ENCODE measurements at regions not wholly inside any gene's neighbourhood (a gene's known extent, or its start where the extent isn't known, plus 50 kb on each side); places are given as distances from the start of the nearest gene placed in this dataset.
"Not testable (repeated sequence)": the region's sequence is repeated elsewhere in the genome, so short reads cannot be mapped to it uniquely, and the experiment has no call there.

DNA sequence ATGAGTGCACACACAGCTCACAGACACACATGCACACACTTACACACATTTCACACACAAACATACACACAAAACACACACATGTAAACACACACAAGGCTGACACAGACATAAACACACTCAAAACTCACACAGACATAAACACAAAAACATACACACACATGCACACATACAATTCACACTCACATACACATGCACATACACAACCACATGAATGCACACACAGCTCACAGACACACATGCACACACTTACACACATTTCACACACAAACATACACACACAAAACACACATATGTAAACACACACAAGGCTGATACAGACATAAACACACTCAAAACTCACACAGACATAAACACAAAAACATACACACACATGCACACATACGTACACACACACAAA lies 455.0 kb downstream of the SOX11 start:
- DNase-seq; H3K27me3 Mint-ChIP-seq (ENCODE audit: low read depth in 3 of 3); H3K4me1 Mint-ChIP-seq; H3K36me3 Mint-ChIP-seq; H3K27ac Mint-ChIP-seq; H3K4me3 Mint-ChIP-seq: not testable (repeated sequence)
- H3K9me3 Mint-ChIP-seq: peaks cover 4 to 19% (median 7%) of the 10 kb centered on the region in 6 donors

- H3K4me1 Mint-ChIP-seq: no peaks in the 10 kb centered on the region
- no peak overlapping the region for H3K4me3 Mint-ChIP-seq
- no peak overlapping the region for H3K27ac Mint-ChIP-seq
- peaks cover 0 to 5% (median 0%) of the 10 kb centered on the region in 3 donors for H3K27me3 Mint-ChIP-seq (ENCODE audit: low read depth in 3 of 3)
- DNase-seq: no peak
- H3K36me3 Mint-ChIP-seq: no peaks in the 10 kb centered on the region
- H3K9me3 Mint-ChIP-seq: peaks cover 3 to 13% (median 8%) of the 10 kb centered on the region in 6 donors
Observed at GRCh38 chr2:6148882-6149281, 456.7 kb downstream of the SOX11 start.

GRCh38 chr2:6159606-6160005 lies 467.4 kb downstream of the SOX11 start:
- Mint-ChIP-seq H3K36me3 (no peaks in the 10 kb centered on the region), H3K4me1 (no peaks in the 10 kb centered on the region), H3K27ac (no peak overlapping the region)

GRCh38 chr2:6163932-6164331 lies 471.7 kb downstream of the SOX11 start:
- Mint-ChIP-seq H3K27ac (no peak overlapping the region), H3K9me3 (peaks cover under 1 to 8% (median 7%) of the 10 kb centered on the region in 6 donors), H3K36me3 (no peaks in the 10 kb centered on the region), H3K4me1 (no peaks in the 10 kb centered on the region), H3K4me3 (no peak overlapping the region), H3K27me3 (ENCODE audit: low read depth in 3 of 3) (no peaks in the 10 kb centered on the region)
- no peak for DNase-seq

More at GRCh38 chr2:6159606-6160005, 467.4 kb downstream of the SOX11 start:
- Mint-ChIP-seq H3K4me3 (no peak overlapping the region), H3K9me3 (peaks cover 3 to 31% (median 7%) of the 10 kb centered on the region in 6 donors), H3K27me3 (ENCODE audit: low read depth in 3 of 3) (peaks cover 0 to 2% (median 0%) of the 10 kb centered on the region in 3 donors)
- DNase-seq: no peak

DNA sequence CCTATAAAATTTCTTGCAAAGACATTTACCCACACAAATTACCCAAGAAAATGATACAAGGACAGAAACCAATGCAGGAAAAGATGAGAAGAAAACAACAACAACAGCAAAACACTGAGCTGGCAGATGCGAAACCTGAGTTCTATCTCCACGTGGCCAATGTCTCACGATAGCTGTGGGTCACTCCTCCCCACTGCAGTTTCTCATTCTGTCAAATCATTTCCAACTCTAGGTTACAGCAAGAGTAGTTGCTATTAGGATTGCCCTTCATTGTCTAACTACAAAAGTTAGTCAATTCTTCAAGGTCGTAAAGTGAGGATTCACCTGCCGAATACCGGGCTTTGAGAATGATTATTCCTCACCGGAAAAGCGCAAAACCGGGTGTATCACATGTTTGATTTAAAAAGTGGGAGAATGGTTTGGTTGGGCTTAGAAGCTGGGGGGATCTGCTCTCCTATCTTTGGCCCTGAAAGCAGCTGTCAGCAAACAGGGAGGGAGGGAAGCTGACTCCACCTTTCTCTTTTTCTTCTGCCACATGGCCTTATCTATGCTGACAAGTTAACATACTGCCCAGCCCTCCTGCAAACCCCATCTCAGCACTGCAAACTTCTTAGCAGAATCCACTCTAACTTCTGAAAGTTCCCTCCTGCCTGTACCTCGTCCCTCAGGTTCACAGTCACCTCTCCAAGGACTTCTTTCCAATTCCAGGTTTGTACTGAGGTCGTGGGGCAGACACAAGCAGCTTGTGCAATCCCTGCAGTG lies 473.0 kb downstream of the SOX11 start:
- no peaks in the 10 kb centered on the region for H3K27me3 Mint-ChIP-seq (ENCODE audit: low read depth in 3 of 3)
- H3K4me3 Mint-ChIP-seq: no peak overlapping the region
- H3K9me3 Mint-ChIP-seq: peaks cover 0 to 9% (median 3%) of the 10 kb centered on the region in 6 donors
- no peaks in the 10 kb centered on the region for H3K4me1 Mint-ChIP-seq
- no peak for DNase-seq
- H3K36me3 Mint-ChIP-seq: no peaks in the 10 kb centered on the region
- H3K27ac Mint-ChIP-seq: no peak overlapping the region

DNA sequence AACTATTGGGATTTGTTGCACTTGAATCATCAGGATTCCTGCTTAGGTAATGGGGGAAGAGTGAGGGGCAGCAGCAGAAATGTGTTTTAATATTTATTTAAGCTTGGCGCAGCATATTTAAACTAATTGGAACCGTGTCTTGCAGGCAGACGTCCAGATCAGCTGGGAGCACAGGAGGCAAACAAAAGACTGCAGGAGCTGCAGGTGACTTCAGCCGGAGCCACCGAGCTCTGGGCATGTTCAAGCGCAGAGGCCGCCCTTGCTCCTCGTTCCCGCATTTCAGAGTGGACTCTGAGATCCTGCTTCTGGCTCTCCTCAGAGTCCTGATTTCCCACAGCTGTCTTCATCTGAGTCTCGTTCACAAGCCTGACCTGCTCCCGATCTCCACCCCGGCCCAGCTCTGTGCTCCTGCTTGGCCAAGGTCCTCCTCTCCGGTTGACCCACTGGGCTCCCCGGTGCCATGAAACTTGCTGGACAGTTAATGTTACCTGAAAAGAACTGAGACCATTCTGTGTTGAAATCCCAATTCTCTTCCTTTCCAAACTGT lies 475.5 kb downstream of the SOX11 start:
- Mint-ChIP-seq H3K27ac (no peak overlapping the region), H3K36me3 (no peaks in the 10 kb centered on the region), H3K27me3 (ENCODE audit: low read depth in 3 of 3) (no peaks in the 10 kb centered on the region), H3K4me1 (no peaks in the 10 kb centered on the region), H3K9me3 (peaks cover 2 to 12% (median 10%) of the 10 kb centered on the region in 6 donors), H3K4me3 (no peak overlapping the region)
- DNase-seq: no peak

DNA sequence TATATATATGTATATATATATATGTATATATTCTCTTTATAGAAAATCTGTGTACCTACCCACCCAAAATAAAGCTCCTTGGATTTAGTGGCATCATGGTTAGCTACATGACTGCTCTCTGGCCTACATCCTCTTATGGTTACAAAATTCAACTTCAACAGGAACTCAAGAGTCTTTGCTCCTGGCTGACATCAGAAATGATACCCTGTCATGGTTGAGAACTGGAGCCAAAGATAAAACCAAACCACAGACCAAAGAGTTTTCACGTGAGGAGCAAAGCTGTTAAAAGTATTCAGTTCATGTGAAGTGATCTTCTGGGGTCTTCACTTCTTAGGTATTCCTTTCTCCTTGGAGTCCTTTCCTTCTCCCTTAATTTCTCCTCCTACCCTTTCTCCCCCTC lies 476.3 kb downstream of the SOX11 start:
- no peak for DNase-seq
- Mint-ChIP-seq H3K9me3 (peaks cover 2 to 18% (median 10%) of the 10 kb centered on the region in 6 donors), H3K27ac (no peak overlapping the region), H3K4me3 (no peak overlapping the region), H3K27me3 (ENCODE audit: low read depth in 3 of 3) (no peaks in the 10 kb centered on the region), H3K4me1 (no peaks in the 10 kb centered on the region), H3K36me3 (no peaks in the 10 kb centered on the region)

DNA sequence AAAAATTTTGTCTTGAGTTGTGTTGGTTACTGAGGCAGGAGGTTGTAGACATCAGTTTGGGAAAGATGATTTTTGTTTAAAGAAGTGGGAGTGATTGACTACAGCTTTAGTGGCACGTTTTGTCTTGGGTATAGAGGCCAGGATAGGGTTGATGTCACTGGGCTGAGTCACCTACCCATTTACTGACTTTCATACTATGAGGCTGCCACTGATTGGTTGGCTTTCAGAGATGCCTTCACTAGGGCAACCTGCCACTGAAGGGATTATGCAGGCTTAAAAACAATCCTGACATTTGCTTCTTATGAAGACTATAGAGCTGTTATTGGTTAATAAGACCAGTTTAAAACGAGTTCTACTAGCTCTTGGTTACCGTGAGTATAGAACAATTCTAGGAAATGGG lies 479.1 kb downstream of the SOX11 start:
- Mint-ChIP-seq H3K4me3 (no peak overlapping the region), H3K27me3 (ENCODE audit: low read depth in 3 of 3) (no peaks in the 10 kb centered on the region), H3K27ac (no peak overlapping the region), H3K9me3 (peaks cover 0 to 20% (median 8%) of the 10 kb centered on the region in 6 donors), H3K36me3 (no peaks in the 10 kb centered on the region), H3K4me1 (no peaks in the 10 kb centered on the region)
- DNase-seq: no peak

DNA sequence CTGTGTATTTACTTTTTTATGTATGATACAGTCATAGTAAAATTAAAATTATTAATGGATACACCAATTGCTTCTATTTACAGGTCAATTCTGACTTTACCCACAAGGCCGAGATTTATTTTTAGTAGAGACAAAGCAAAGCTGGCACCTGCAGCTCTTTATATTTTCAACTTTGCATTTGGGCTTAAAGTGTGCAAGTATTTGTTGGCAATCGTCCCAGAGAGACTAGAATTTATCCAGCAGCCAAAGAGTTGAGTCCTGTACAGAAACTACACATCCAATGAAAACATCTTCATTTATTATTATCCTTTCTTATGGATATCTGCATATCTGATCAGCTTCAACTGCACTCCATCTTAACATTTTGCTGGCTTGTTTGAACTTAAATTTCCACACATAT lies 485.6 kb downstream of the SOX11 start:
- H3K27ac Mint-ChIP-seq: no peak overlapping the region
- peaks cover 0 to 2% (median 0%) of the 10 kb centered on the region in 3 donors for H3K27me3 Mint-ChIP-seq (ENCODE audit: low read depth in 3 of 3)
- peaks cover under 1 to 24% (median 9%) of the 10 kb centered on the region in 6 donors for H3K9me3 Mint-ChIP-seq
- H3K36me3 Mint-ChIP-seq: no peaks in the 10 kb centered on the region
- no peaks in the 10 kb centered on the region for H3K4me1 Mint-ChIP-seq
- H3K4me3 Mint-ChIP-seq: no peak overlapping the region
- DNase-seq: no peak

- H3K36me3 Mint-ChIP-seq: no peaks in the 10 kb centered on the region
- H3K9me3 Mint-ChIP-seq: peaks cover 0 to 32% (median 9%) of the 10 kb centered on the region in 6 donors
- H3K4me1 Mint-ChIP-seq: no peaks in the 10 kb centered on the region
- no peak overlapping the region for H3K4me3 Mint-ChIP-seq
- H3K27me3 Mint-ChIP-seq (ENCODE audit: low read depth in 3 of 3): peaks cover 0 to 2% (median 2%) of the 10 kb centered on the region in 3 donors
- H3K27ac Mint-ChIP-seq: no peak overlapping the region
- no peak for DNase-seq
Observed at GRCh38 chr2:6181525-6181924, 489.3 kb downstream of the SOX11 start.

DNA sequence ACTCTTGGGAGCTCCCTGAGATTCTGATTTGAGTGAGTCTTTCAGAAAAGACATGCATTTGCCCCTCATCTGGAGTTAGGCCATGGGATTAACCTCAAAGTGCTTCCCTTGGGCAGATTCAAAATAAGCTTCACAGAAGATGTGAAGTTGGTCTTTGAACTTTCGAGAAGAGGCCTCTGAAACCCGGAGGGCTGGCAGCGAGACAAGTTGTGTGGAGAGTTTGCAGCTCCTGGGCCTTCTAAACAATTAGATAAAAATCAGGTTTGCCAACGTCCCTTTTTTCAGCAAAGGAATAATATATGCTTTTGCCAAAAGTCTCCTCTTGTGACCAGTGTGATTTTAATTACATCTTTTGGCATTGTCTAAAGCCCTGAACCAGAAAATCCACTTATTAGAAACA lies 489.7 kb downstream of the SOX11 start:
- Mint-ChIP-seq H3K36me3 (no peaks in the 10 kb centered on the region), H3K27me3 (ENCODE audit: low read depth in 3 of 3) (peaks cover 0 to 2% (median 2%) of the 10 kb centered on the region in 3 donors), H3K27ac (no peak overlapping the region), H3K9me3 (peaks cover 0 to 32% (median 9%) of the 10 kb centered on the region in 6 donors), H3K4me1 (no peaks in the 10 kb centered on the region), H3K4me3 (no peak overlapping the region)
- DNase-seq: no peak

DNA sequence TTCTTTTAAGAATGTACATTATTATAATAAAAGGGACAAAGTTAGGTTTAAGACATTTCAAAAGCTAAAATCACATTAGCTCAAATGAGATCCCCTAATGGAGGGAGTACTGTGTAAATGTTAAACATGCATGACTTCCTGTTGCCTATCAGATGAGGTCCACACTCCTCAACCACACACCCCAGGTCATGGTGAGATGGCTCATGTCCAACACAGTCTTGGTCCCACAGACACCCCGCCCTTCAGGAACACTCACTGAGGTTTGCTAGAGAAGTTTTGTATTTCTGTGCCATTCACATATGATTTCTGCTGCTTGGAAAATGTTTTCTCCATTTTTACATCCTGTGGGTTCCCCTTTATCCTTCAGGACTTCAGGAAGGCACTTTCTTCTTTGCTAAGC lies 491.0 kb downstream of the SOX11 start:
- H3K4me1 Mint-ChIP-seq: no peaks in the 10 kb centered on the region
- DNase-seq: no peak
- H3K27me3 Mint-ChIP-seq (ENCODE audit: low read depth in 3 of 3): peaks cover 0 to 2% (median 0%) of the 10 kb centered on the region in 3 donors
- no peaks in the 10 kb centered on the region for H3K36me3 Mint-ChIP-seq
- H3K4me3 Mint-ChIP-seq: no peak overlapping the region
- peaks cover 0 to 32% (median 9%) of the 10 kb centered on the region in 6 donors for H3K9me3 Mint-ChIP-seq
- H3K27ac Mint-ChIP-seq: no peak overlapping the region

GRCh38 chr2:6184532-6185292 lies 492.5 kb downstream of the SOX11 start:
- H3K27ac Mint-ChIP-seq: no peak overlapping the region
- H3K4me1 Mint-ChIP-seq: no peaks in the 10 kb centered on the region
- peaks cover 2 to 40% (median 7%) of the 10 kb centered on the region in 6 donors for H3K9me3 Mint-ChIP-seq
- H3K36me3 Mint-ChIP-seq: no peaks in the 10 kb centered on the region
- H3K27me3 Mint-ChIP-seq (ENCODE audit: low read depth in 3 of 3): peaks cover 0 to 3% (median 2%) of the 10 kb centered on the region in 3 donors
- no peak overlapping the region for H3K4me3 Mint-ChIP-seq
- no peak for DNase-seq
